Thoracic aorta (tissue), 2 donors: ENCODE measurements at regions not wholly inside any gene's neighbourhood (a gene's known extent, or its start where the extent isn't known, plus 50 kb on each side); places are given as distances from the start of the nearest gene placed in this dataset.

Experiments used
- ATAC-seq: fragments of 150-250 bp; one replicate; pipeline ENCODE4 v1.8.0; 2017; ENCODE audit warnings: low read depth; ENCODE audit not compliant: insufficient number of reproducible peaks, low FRiP score
- DNase-seq: peaks from one replicate; pipeline ENCODE4 v3.0.0-alpha.2; 2020; ENCODE audit warnings: low spot score
- H3K27ac ChIP-seq, 2 donors: fragments of 200-600 bp; sonication (generic); 1 replicate in 1 of 2; 2 replicates in 1 of 2; pipeline ENCODE4 v1.5.1; 2016; ENCODE audit warnings: mild to moderate bottlenecking in 2 of 2, moderate library complexity in 2 of 2
- H3K27me3 ChIP-seq: fragments of 200-600 bp; sonication (generic); replicated peaks from 2 replicates; pipeline ENCODE4 v1.6.0; 2016; ENCODE audit warnings: mild to moderate bottlenecking; ENCODE audit not compliant: insufficient read depth
- H3K36me3 ChIP-seq: fragments of 200-600 bp; sonication (generic); one replicate; pipeline ENCODE4 v1.5.1; 2016
- H3K4me1 ChIP-seq, 2 donors: fragments of 200-600 bp; sonication (generic); 1 replicate in 1 of 2; 2 replicates in 1 of 2; pipeline versions ENCODE4 v1.5.1 to v1.6.0; 2016; ENCODE audit warnings: low read depth in 2 of 2, mild to moderate bottlenecking in 1 of 2; ENCODE audit not compliant: control insufficient read depth in 1 of 2
- H3K4me3 ChIP-seq: fragments of 200-600 bp; sonication (generic); 2 replicates; pipeline ENCODE4 v1.5.1; 2016; ENCODE audit warnings: mild to moderate bottlenecking
- H3K9me3 ChIP-seq: fragments of 200-600 bp; sonication (generic); 2 replicates; pipeline ENCODE4 v1.5.1; 2016
- CTCF ChIP-seq: fragments of 200-600 bp; sonication (generic); IDR thresholded peaks from one replicate; pipeline ENCODE4 v1.5.1; 2019; ENCODE audit warnings: antibody characterized with exemption

GRCh38 chr16:13864689-13865088, 55.3 kb upstream of the ERCC4 start:
- H3K27me3 ChIP-seq, result no peaks in the 10 kb centered on the region
- DNase-seq, result no peak
- no peak for TF ChIP-seq CTCF
- H3K36me3 ChIP-seq, result no peaks in the 10 kb centered on the region
- H3K9me3 ChIP-seq, result no peaks in the 10 kb centered on the region
- ATAC-seq, result no peak
- H3K4me3 ChIP-seq, result no peak overlapping the region
- H3K27ac ChIP-seq, result no peak overlapping the region
- peaks cover 6 to 18% of the 10 kb centered on the region in 2 donors for H3K4me1 ChIP-seq

- Histone ChIP-seq H3K4me3 (no peak overlapping the region), H3K4me1 (peaks cover 6 to 16% of the 10 kb centered on the region in 2 donors), H3K27me3 (no peaks in the 10 kb centered on the region), H3K9me3 (no peaks in the 10 kb centered on the region), H3K27ac (no peak overlapping the region), H3K36me3 (no peaks in the 10 kb centered on the region)
- no peak for DNase-seq
- TF ChIP-seq CTCF, result peak; percentile 65
- ATAC-seq, result peak; percentile 54
These were observed 53.9 kb upstream of the ERCC4 start for GRCh38 chr16:13866073-13866472.
